Activated CD8-positive, alpha-beta T cell treated with anti-CD3 and anti-CD28 coated beads, Interleukin-2, amount 10 ng/mL, durations not matched to agents 7 days and 5 days (primary cell): ENCODE measurements at regions not wholly inside any gene's neighbourhood (a gene's known extent, or its start where the extent isn't known, plus 50 kb on each side); places are given as distances from the start of the nearest gene placed in this dataset.

Source experiments
- ATAC-seq: fragments of 150-1000 bp; cut with Tn5 transposase; one replicate; pipeline ENCODE4 v1.10.0; 2021; ENCODE audit warnings: moderate library complexity
- CTCF ChIA-PET: fragments of 350-600 bp; sonication (Branson Sonifier 250); formaldehyde crosslinking; loops from one replicate; lab custom pipeline; 2021; ENCODE audit warnings: antibody characterized with exemption; lab: Charles Lee
- POLR2A ChIA-PET: fragments of 350-600 bp; sonication (Branson Sonifier 250); formaldehyde crosslinking; loops from one replicate; lab custom pipeline; 2021; ENCODE audit warnings: antibody characterized with exemption; lab: Charles Lee
- DNase-seq: peaks from one replicate; pipeline ENCODE4 v3.0.0-alpha.2; 2020
- H3K27ac Mint-ChIP-seq: one replicate; pipeline ENCODE4 v1.8.0; 2021; ENCODE audit warnings: mild to moderate bottlenecking, mixed read lengths
- H3K27me3 Mint-ChIP-seq: one replicate; pipeline ENCODE4 v1.8.0; 2021; ENCODE audit warnings: low read depth, mixed read lengths
- H3K36me3 Mint-ChIP-seq: one replicate; pipeline ENCODE4 v1.8.0; 2021; ENCODE audit warnings: low read depth, mixed read lengths
- H3K4me1 Mint-ChIP-seq: one replicate; pipeline ENCODE4 v1.8.0; 2021; ENCODE audit warnings: low read depth, mixed read lengths
- H3K4me3 Mint-ChIP-seq: one replicate; pipeline ENCODE4 v1.8.0; 2021; ENCODE audit warnings: mild to moderate bottlenecking, mixed read lengths
- H3K9me3 Mint-ChIP-seq: one replicate; pipeline ENCODE4 v1.8.0; 2022; ENCODE audit warnings: mixed read lengths; ENCODE audit not compliant: insufficient read depth

- CTCF ChIA-PET, result no interaction called here
- Mint-ChIP-seq H3K4me3 (no peak overlapping the region), H3K9me3 (no peaks in the 10 kb centered on the region), H3K36me3 (no peaks in the 10 kb centered on the region), H3K4me1 (no peaks in the 10 kb centered on the region), H3K27me3 (no peaks in the 10 kb centered on the region), H3K27ac (no peak overlapping the region)
- ATAC-seq (no peak), DNase-seq (no peak)
- POLR2A ChIA-PET, result no interaction called here
Measured at GRCh38 chr6:102474041-102474807, 1080.7 kb downstream of the GRIK2 start.

- H3K4me3 Mint-ChIP-seq, result no peak overlapping the region
- ChIA-PET POLR2A (no interaction called here), CTCF (no interaction called here)
Measured at GRCh38 chr6:102458990-102459389, 1065.5 kb downstream of the GRIK2 start.

GRCh38 chr6:102438171-102438570 lies 1044.7 kb downstream of the GRIK2 start:
- DNase-seq (no peak), ATAC-seq (no peak)
- ChIA-PET POLR2A (no interaction called here), CTCF (no interaction called here)
- no peaks in the 10 kb centered on the region for H3K4me1 Mint-ChIP-seq
- peaks cover 6% of the 10 kb centered on the region for H3K9me3 Mint-ChIP-seq
- no peak overlapping the region for H3K4me3 Mint-ChIP-seq
- H3K36me3 Mint-ChIP-seq, result no peaks in the 10 kb centered on the region
- no peaks in the 10 kb centered on the region for H3K27me3 Mint-ChIP-seq
- H3K27ac Mint-ChIP-seq, result no peak overlapping the region

More at GRCh38 chr6:102458990-102459389, 1065.5 kb downstream of the GRIK2 start:
- Mint-ChIP-seq H3K27me3 (no peaks in the 10 kb centered on the region), H3K27ac (no peak overlapping the region), H3K36me3 (no peaks in the 10 kb centered on the region), H3K9me3 (no peaks in the 10 kb centered on the region), H3K4me1 (no peaks in the 10 kb centered on the region)
- DNase-seq (no peak), ATAC-seq (no peak)

- no peak overlapping the region for H3K27ac Mint-ChIP-seq
- no peak overlapping the region for H3K4me3 Mint-ChIP-seq
Measured at GRCh38 chr6:102417368-102417998, 1024.0 kb downstream of the GRIK2 start.

GRCh38 chr6:102415891-102416290 lies 1022.4 kb downstream of the GRIK2 start:
- peaks cover 5% of the 10 kb centered on the region for H3K4me1 Mint-ChIP-seq
- CTCF ChIA-PET, result no interaction called here

More at GRCh38 chr6:102417368-102417998, 1024.0 kb downstream of the GRIK2 start:
- CTCF ChIA-PET, result no interaction called here
- no peak for ATAC-seq
- Mint-ChIP-seq H3K27me3 (no peaks in the 10 kb centered on the region), H3K9me3 (peaks cover 20% of the 10 kb centered on the region), H3K36me3 (no peaks in the 10 kb centered on the region), H3K4me1 (peaks cover 5% of the 10 kb centered on the region)
- DNase-seq, result peak; percentile 21
- POLR2A ChIA-PET, result no interaction called here

GRCh38 chr6:102411796-102412195 lies 1018.3 kb downstream of the GRIK2 start:
- CTCF ChIA-PET, result no interaction called here
- ATAC-seq (no peak), DNase-seq (no peak)
- H3K4me1 Mint-ChIP-seq, result no peaks in the 10 kb centered on the region
- H3K9me3 Mint-ChIP-seq, result no peaks in the 10 kb centered on the region
- no peaks in the 10 kb centered on the region for H3K27me3 Mint-ChIP-seq
- no peaks in the 10 kb centered on the region for H3K36me3 Mint-ChIP-seq
- H3K4me3 Mint-ChIP-seq, result no peak overlapping the region
- POLR2A ChIA-PET, result no interaction called here
- no peak overlapping the region for H3K27ac Mint-ChIP-seq

More at GRCh38 chr6:102415891-102416290, 1022.4 kb downstream of the GRIK2 start:
- no peaks in the 10 kb centered on the region for H3K36me3 Mint-ChIP-seq
- no peak overlapping the region for H3K27ac Mint-ChIP-seq
- H3K27me3 Mint-ChIP-seq, result no peaks in the 10 kb centered on the region
- POLR2A ChIA-PET, result no interaction called here
- no peak overlapping the region for H3K4me3 Mint-ChIP-seq
- ATAC-seq (no peak), DNase-seq (no peak)
- H3K9me3 Mint-ChIP-seq, result peaks cover 11% of the 10 kb centered on the region

- ChIA-PET CTCF (no interaction called here), POLR2A (no interaction called here)
- no peaks in the 10 kb centered on the region for H3K27me3 Mint-ChIP-seq
- no peak overlapping the region for H3K4me3 Mint-ChIP-seq
- H3K9me3 Mint-ChIP-seq, result no peaks in the 10 kb centered on the region
- no peaks in the 10 kb centered on the region for H3K4me1 Mint-ChIP-seq
- ATAC-seq, result no peak
- no peaks in the 10 kb centered on the region for H3K36me3 Mint-ChIP-seq
- no peak for DNase-seq
- no peak overlapping the region for H3K27ac Mint-ChIP-seq
Measured at GRCh38 chr6:102407886-102408741, 1014.6 kb downstream of the GRIK2 start.

- no peaks in the 10 kb centered on the region for H3K27me3 Mint-ChIP-seq
- H3K4me3 Mint-ChIP-seq, result no peak overlapping the region
- ChIA-PET CTCF (no interaction called here), POLR2A (no interaction called here)
- H3K36me3 Mint-ChIP-seq, result no peaks in the 10 kb centered on the region
- no peaks in the 10 kb centered on the region for H3K4me1 Mint-ChIP-seq
- H3K27ac Mint-ChIP-seq, result no peak overlapping the region
- DNase-seq, result no peak
- no peaks in the 10 kb centered on the region for H3K9me3 Mint-ChIP-seq
- ATAC-seq, result no peak
Measured at GRCh38 chr6:102405860-102406259, 1012.4 kb downstream of the GRIK2 start.

GRCh38 chr6:102402635-102403329 lies 1009.3 kb downstream of the GRIK2 start:
- ChIA-PET CTCF (no interaction called here), POLR2A (no interaction called here)
- no peaks in the 10 kb centered on the region for H3K27me3 Mint-ChIP-seq
- DNase-seq (no peak), ATAC-seq (no peak)
- H3K27ac Mint-ChIP-seq, result no peak overlapping the region
- no peaks in the 10 kb centered on the region for H3K4me1 Mint-ChIP-seq
- H3K4me3 Mint-ChIP-seq, result no peak overlapping the region
- no peaks in the 10 kb centered on the region for H3K36me3 Mint-ChIP-seq
- H3K9me3 Mint-ChIP-seq, result no peaks in the 10 kb centered on the region

- Mint-ChIP-seq H3K36me3 (no peaks in the 10 kb centered on the region), H3K9me3 (peaks cover 2% of the 10 kb centered on the region), H3K4me3 (no peak overlapping the region), H3K4me1 (no peaks in the 10 kb centered on the region), H3K27ac (no peak overlapping the region), H3K27me3 (no peaks in the 10 kb centered on the region)
- DNase-seq (no peak), ATAC-seq (no peak)
- ChIA-PET POLR2A (no interaction called here), CTCF (no interaction called here)
Measured at GRCh38 chr6:102398788-102399390, 1005.4 kb downstream of the GRIK2 start.

GRCh38 chr6:102390541-102390940 lies 997.0 kb downstream of the GRIK2 start:
- no peak overlapping the region for H3K4me3 Mint-ChIP-seq
- H3K4me1 Mint-ChIP-seq, result no peaks in the 10 kb centered on the region
- no peak overlapping the region for H3K27ac Mint-ChIP-seq
- ChIA-PET CTCF (no interaction called here), POLR2A (no interaction called here)
- H3K9me3 Mint-ChIP-seq, result peaks cover 12% of the 10 kb centered on the region
- no peak for ATAC-seq
- no peak for DNase-seq
- H3K36me3 Mint-ChIP-seq, result no peaks in the 10 kb centered on the region
- no peaks in the 10 kb centered on the region for H3K27me3 Mint-ChIP-seq
